Panc1 (cell line): ENCODE measurements at regions not wholly inside any gene's neighbourhood (a gene's known extent, or its start where the extent isn't known, plus 50 kb on each side); places are given as distances from the start of the nearest gene placed in this dataset.
"Not testable (repeated sequence)": the region's sequence is repeated elsewhere in the genome, so short reads cannot be mapped to it uniquely, and the experiment has no call there.

ENCODE experiments used
- TCF7L2 ChIP-seq: IDR thresholded peaks from 2 replicates; pipeline ENCODE4 v1.6.1; 2011; ENCODE audit warnings: mild to moderate bottlenecking, low read depth, low read length, inconsistent platforms
- TF ChIP-seq, protein P1 (sequence below): fragments of 450-650 bp; IDR thresholded peaks from 2 replicates; pipeline ENCODE4 v1.5.1; 2017; ENCODE audit warnings: mild to moderate bottlenecking

DNA sequence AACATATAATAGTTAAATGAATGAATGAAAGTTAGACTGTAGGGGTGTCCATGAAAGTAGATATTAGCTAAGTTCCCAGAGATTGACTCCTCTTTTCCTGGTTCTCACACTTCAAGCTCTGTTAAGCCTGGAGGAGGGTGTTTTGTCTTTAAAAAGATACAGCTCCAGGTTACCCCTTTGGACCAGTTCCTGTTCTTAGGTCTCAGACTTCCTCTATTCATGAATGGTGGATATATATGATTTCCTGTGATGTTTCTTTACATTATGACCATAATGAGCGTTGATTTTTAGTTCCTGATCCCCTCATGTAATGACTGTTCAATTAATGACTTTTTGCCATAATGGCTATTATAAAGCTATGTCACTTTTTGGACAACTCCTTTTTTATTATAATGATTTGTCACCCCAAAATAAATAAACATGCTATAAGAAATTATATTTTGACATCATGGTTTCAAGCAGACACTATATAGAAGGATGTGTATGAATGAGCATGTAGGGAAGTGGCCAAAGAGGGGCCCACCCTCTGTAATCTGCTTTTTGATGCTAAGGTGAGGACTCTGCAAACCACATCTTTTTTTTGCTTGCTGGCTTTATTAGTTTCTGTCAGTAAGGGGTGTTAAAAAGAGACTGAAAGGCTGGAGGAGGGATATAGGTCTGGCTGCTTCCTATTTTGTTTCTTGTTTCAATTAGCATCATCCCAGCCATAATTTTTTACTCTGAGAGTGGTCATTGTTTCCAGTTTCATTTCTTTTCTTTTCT lies 115.2 kb downstream of the FAM72B start:
- TF ChIP-seq, protein P1, sequence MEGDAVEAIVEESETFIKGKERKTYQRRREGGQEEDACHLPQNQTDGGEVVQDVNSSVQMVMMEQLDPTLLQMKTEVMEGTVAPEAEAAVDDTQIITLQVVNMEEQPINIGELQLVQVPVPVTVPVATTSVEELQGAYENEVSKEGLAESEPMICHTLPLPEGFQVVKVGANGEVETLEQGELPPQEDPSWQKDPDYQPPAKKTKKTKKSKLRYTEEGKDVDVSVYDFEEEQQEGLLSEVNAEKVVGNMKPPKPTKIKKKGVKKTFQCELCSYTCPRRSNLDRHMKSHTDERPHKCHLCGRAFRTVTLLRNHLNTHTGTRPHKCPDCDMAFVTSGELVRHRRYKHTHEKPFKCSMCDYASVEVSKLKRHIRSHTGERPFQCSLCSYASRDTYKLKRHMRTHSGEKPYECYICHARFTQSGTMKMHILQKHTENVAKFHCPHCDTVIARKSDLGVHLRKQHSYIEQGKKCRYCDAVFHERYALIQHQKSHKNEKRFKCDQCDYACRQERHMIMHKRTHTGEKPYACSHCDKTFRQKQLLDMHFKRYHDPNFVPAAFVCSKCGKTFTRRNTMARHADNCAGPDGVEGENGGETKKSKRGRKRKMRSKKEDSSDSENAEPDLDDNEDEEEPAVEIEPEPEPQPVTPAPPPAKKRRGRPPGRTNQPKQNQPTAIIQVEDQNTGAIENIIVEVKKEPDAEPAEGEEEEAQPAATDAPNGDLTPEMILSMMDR, result not testable (repeated sequence)
- not testable (repeated sequence) for TF ChIP-seq TCF7L2
